NCI-H2196 treated with DMSO at 0.1 percent for 48 hours (cell line): ENCODE measurements at regions not wholly inside any gene's neighbourhood (a gene's known extent, or its start where the extent isn't known, plus 50 kb on each side); places are given as distances from the start of the nearest gene placed in this dataset.
A peak's percentile ranks its signal among the peaks of the same experiment; 100 is the strongest.

Experiments used
- DNase-seq: peaks from one replicate; lab custom pipeline; 2025; ENCODE audit not compliant: unreplicated experiment; lab: John Stamatoyannopoulos, UW

DNA sequence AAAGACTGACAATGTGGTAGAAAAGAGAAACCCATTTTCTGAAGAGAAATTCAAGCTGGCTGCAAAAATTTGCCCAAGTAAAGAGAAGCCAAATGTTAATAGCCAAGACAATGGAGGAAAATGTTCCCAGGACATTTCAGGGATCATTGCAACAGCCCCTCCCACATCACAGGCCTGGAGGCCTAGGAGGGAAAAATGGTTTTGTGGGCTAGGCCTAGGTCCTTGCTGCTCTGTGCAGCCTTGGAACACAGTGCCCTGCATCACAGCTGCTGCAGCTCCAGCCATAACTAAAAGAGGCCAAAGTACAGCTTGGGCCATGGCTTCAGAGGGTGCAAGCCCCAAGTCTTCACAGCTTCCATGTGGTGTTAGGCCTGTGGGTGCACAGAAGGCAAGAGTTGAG is 332.4 kb upstream of the LRIG3 start:
- no peak for DNase-seq

DNA sequence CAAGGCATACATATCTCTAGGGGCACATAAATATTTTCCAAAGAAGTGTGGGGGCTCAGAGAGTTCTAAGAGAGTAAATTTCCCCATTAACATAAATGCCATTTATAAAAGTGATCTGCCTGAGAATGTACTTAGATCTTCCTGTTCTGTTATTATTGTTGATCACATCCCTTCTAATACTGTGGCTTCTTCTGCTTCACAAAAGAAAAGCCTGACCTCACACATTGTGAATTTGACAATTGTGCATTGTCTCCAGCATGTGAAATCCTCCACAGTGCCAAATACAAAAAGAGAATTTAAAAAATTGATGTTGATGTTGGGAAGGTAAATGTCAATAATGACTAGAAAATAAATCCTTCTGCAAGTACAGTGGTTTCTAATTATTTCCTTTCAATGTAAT is 330.5 kb upstream of the LRIG3 start:
- no peak for DNase-seq

- DNase-seq, result no peak
Observed at GRCh38 chr12:59240048-59240447, 319.7 kb upstream of the LRIG3 start.

GRCh38 chr12:59234391-59234790 is 314.1 kb upstream of the LRIG3 start:
- DNase-seq, result no peak

GRCh38 chr12:59230334-59230733 is 310.0 kb upstream of the LRIG3 start:
- no peak for DNase-seq

DNA sequence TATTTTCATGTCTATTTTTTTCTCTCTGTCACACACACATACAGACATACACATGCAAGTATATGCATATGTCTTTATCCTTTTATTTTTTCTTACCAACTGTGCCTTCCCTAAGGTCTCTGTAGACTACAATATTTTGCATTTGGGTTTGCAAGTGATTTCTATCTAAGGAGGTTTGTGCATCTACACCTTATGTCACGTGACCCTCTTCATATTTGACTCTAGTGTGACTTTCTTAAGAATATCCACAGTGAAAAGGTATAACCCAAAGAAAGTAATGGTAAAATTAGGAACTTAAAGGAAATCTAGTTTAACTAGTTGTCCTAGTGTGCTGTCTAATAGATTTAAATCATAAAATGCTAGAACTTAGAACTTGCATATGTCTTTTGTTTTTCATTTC is 298.8 kb upstream of the LRIG3 start:
- DNase-seq, result no peak

DNA sequence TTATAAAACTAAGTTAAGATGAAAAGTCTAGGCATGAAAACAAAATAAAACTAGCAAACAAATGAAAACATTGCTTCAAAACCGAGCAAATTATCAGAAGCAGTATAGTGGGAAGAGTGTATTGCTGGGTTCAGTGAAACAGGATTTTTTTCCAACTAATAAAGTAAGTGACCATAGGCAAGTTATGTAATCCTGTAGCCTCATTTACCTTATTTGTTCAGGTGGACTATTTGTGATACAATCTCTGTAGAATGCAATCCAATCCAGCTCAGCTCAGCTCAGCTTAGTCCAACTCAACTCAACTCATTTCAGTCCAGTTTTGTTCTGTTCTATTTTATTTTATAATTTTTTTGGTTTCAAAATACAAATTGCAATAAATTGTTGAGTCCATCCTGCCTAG is 276.7 kb upstream of the LRIG3 start:
- DNase-seq, result no peak

- no peak for DNase-seq
Observed at GRCh38 chr12:59194794-59195193, 274.5 kb upstream of the LRIG3 start.

DNA sequence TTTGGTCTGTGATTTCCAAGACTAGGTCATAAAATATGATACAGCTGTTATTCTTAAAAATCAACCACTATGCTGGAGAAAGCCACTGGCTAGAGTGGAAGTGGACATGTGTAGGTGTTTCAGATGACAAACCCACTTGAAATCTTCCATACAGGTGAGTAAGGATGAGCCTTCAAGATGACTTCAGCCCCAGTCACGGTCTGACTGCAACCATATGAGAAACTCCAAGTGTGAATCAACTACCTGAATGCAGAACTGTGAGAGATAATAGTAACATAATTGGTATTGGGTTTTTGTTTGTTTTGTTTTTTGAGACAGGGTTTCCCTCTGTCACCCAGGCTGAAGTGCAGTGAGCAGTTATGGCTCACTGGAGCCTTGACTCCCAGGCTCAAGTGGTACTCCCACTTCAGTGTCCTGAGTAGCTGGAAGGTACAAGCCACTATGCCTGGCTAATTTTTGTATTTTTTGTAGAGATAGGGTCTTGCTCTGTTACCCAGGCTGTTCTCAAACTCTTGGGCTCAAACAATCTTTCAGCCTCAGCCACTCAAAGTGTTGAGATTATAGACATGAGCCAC is 273.3 kb upstream of the LRIG3 start:
- DNase-seq, result no peak

- no peak for DNase-seq
Observed at GRCh38 chr12:59191372-59191771, 271.1 kb upstream of the LRIG3 start.

- no peak for DNase-seq
Observed at GRCh38 chr12:59186451-59186850, 266.1 kb upstream of the LRIG3 start.

- no peak for DNase-seq
Observed at GRCh38 chr12:59185295-59185694, 265.0 kb upstream of the LRIG3 start.

GRCh38 chr12:59182658-59183455 is 262.6 kb upstream of the LRIG3 start:
- no peak for DNase-seq

DNA sequence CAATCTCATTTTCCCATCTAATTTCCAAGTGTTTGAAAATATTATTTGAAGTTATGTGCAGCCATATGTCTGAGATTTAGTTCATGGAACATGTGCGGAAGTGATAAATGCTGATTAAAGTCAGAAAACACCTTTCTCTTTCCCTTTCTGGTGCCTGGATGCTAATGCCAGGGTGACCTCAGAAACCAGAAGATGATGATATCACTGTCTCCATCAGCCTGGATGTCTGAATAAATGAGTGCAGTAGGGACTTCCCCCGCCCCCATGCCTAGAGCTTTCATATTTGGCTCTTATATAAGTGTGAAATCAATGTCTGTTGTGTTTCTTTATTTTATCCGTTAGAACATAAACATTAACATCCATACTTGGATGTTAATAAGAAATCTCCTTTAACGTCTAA is 261.9 kb upstream of the LRIG3 start:
- DNase-seq, result no peak

- DNase-seq, result no peak
Observed at GRCh38 chr12:59181196-59181777, 261.0 kb upstream of the LRIG3 start.

DNA sequence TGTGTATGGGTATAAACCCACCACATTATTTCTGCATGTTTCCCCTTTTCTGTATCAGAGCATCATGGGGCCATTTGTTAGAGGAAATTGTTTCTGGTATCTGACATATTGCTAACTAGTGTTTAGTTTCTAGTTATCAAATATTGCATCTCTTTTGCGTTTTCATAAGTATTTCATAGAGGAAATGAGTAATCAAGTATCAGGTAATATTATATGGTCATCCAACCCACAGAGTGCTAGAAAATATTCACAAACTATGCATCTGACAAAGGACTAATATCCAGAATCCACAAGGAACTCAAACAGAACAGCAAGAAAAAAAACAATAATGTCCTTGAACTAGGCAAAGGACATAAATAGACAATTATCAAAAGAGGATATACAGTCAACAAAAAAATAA is 258.9 kb upstream of the LRIG3 start:
- no peak for DNase-seq

- DNase-seq, result no peak
Observed at GRCh38 chr12:59173695-59174094, 253.4 kb upstream of the LRIG3 start.

DNA sequence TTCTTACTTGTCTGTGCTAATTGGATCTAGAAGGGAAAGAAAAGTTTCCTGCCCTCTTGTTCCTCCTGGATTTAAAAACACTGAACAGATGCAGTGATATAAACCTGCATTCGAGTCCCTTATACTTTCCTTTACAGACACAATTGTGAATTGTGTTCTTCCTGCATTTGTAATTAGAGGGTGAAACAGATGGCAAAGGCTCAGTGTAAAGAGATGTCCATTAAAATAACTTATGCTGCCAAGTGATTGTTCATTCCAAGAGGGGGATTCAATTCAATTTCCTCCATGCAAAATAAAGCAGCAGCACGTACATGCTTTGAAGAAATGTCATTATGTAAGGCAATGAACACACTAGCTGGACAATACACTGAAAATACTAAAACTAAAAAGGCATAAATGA is 248.3 kb upstream of the LRIG3 start:
- DNase-seq, result no peak

GRCh38 chr12:59166457-59166856 is 246.2 kb upstream of the LRIG3 start:
- no peak for DNase-seq

DNA sequence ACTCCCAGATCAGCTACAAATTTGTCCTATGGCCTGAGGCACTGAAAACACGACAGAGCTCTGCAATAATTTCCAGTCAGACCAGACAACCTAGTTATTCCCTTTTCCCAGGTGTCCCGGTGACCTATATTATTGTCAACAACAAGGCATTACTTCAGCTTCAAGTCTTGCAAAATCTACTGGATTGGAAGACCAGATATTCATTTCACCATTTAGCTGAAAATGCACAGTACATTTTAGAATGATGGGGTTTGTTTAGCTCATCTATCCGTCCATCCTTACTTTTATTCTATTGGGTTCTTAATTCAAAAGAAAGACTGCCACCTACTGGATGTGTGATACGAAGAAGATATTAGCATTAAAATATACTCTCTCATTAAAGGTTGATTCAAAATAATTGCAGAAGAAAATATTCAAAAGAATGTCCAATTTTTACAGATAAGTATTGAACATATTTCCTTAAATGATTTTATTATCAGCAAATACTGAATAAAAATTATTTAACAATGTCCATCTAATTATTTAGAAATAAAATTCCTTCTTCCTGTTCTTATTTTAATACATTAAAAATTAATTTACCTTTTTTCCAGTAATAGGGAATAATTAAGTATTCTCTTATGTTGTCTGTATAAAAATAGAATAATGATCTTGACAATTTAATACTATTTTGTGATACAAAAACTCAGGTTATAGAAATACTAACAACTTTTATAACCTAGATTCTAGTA is 244.9 kb upstream of the LRIG3 start:
- peak; percentile 9 for DNase-seq

- no peak for DNase-seq
Observed at GRCh38 chr12:59164226-59164625, 243.9 kb upstream of the LRIG3 start.

GRCh38 chr12:59158681-59159080 is 238.4 kb upstream of the LRIG3 start:
- no peak for DNase-seq
